ENCODE measurements at regions not wholly inside any gene's neighbourhood (a gene's known extent, or its start where the extent isn't known, plus 50 kb on each side); places are given as distances from the start of the nearest gene placed in this dataset.

DNA sequence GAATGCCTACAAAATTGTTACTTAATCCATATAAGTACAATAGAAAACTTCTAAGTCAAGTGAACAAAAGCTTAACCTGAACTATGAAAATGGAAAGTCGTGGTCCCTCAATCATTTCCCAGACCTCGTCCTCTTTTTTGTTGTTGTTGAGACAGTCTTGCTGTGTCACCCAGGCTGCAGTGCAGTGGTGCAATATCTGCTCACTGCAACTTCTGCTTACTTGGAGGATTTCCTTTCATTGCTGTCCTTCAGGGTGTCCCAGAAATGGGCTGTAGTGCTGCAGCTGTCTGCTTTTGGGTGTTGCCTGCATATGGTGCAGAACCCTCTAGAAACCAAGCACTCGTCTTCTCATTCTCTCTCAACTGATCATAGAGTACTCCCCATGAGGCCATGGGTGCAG is 75.0 kb upstream of the IL2 start:
- TF ChIP-seq, protein P1, sequence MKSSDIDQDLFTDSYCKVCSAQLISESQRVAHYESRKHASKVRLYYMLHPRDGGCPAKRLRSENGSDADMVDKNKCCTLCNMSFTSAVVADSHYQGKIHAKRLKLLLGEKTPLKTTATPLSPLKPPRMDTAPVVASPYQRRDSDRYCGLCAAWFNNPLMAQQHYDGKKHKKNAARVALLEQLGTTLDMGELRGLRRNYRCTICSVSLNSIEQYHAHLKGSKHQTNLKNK (CRISPR knock-in tag; IDR thresholded peaks at IDR 0.05) = no peak
- TF ChIP-seq SMAD4 (CRISPR knock-in tag; IDR thresholded peaks at IDR 0.05) = no peak
- no peak for TF ChIP-seq ZNF416 (CRISPR knock-in tag; IDR thresholded peaks at IDR 0.05)
- TF ChIP-seq SOX15 (CRISPR knock-in tag; IDR thresholded peaks at IDR 0.05) = no peak
- no peak for TF ChIP-seq NFYB (CRISPR knock-in tag; conservative IDR thresholded peaks at IDR 0.05; ENCODE audit: low read depth)
- TF ChIP-seq, protein P2, sequence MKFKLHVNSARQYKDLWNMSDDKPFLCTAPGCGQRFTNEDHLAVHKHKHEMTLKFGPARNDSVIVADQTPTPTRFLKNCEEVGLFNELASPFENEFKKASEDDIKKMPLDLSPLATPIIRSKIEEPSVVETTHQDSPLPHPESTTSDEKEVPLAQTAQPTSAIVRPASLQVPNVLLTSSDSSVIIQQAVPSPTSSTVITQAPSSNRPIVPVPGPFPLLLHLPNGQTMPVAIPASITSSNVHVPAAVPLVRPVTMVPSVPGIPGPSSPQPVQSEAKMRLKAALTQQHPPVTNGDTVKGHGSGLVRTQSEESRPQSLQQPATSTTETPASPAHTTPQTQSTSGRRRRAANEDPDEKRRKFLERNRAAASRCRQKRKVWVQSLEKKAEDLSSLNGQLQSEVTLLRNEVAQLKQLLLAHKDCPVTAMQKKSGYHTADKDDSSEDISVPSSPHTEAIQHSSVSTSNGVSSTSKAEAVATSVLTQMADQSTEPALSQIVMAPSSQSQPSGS (CRISPR knock-in tag; IDR thresholded peaks at IDR 0.05; ENCODE audit: borderline replicate concordance, low read depth) = no peak
- no peak for TF ChIP-seq RELA (CRISPR knock-in tag; IDR thresholded peaks at IDR 0.05; ENCODE audit: borderline replicate concordance)
- TF ChIP-seq JAZF1 (CRISPR knock-in tag; IDR thresholded peaks at IDR 0.05) = no peak
- TF ChIP-seq, protein P3, sequence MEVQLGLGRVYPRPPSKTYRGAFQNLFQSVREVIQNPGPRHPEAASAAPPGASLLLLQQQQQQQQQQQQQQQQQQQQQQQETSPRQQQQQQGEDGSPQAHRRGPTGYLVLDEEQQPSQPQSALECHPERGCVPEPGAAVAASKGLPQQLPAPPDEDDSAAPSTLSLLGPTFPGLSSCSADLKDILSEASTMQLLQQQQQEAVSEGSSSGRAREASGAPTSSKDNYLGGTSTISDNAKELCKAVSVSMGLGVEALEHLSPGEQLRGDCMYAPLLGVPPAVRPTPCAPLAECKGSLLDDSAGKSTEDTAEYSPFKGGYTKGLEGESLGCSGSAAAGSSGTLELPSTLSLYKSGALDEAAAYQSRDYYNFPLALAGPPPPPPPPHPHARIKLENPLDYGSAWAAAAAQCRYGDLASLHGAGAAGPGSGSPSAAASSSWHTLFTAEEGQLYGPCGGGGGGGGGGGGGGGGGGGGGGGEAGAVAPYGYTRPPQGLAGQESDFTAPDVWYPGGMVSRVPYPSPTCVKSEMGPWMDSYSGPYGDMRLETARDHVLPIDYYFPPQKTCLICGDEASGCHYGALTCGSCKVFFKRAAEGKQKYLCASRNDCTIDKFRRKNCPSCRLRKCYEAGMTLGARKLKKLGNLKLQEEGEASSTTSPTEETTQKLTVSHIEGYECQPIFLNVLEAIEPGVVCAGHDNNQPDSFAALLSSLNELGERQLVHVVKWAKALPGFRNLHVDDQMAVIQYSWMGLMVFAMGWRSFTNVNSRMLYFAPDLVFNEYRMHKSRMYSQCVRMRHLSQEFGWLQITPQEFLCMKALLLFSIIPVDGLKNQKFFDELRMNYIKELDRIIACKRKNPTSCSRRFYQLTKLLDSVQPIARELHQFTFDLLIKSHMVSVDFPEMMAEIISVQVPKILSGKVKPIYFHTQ (CRISPR knock-in tag; IDR thresholded peaks at IDR 0.05) = no peak
- no peak for TF ChIP-seq ZNF219 (CRISPR knock-in tag; IDR thresholded peaks at IDR 0.05; ENCODE audit: borderline replicate concordance)
- TF ChIP-seq GABPB1 (CRISPR knock-in tag; IDR thresholded peaks at IDR 0.05) = no peak
- no peak for TF ChIP-seq TP53 (CRISPR knock-in tag; IDR thresholded peaks at IDR 0.05)
- ATAC-seq (no peak), DNase-seq (ENCODE audit: low spot score) (no peak)
- H3K27ac Mint-ChIP-seq = no peak overlapping the region
- peaks cover 15% of the 10 kb centered on the region for H3K9me3 Mint-ChIP-seq
- POLR2A ChIA-PET = no interaction called here
- no peaks in the 10 kb centered on the region for H3K36me3 Mint-ChIP-seq
- H3K27me3 Mint-ChIP-seq (ENCODE audit: low read depth) = no peaks in the 10 kb centered on the region; the same call in 1 of the 2 replicates
- no peak overlapping the region for H3K4me3 Mint-ChIP-seq
- H3K4me1 Mint-ChIP-seq = no peaks in the 10 kb centered on the region
- CTCF ChIA-PET = no interaction called here

DNA sequence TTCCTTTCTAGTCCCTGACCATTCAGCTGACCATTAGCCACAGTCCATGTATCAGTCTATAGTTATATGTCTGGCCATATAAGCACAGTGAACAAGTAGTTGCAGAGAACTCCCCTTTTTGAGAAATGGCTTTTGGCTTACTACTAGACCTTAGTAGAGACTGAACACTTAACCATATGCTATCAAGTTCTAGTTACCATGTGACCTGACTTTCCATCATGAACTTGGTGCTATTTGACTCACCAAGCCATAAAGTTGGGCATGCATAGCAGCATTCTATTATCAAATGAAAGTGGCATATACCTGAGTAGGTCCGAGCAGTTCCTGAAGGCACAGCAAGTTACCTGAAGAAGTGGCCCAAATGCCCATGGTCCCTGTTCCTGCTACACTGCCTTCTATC is 74.5 kb upstream of the IL2 start:
- ChIA-PET POLR2A (no interaction called here), CTCF (no interaction called here)
- peaks cover 14% of the 10 kb centered on the region for H3K9me3 Mint-ChIP-seq
- no peak overlapping the region for H3K27ac Mint-ChIP-seq
- H3K4me3 Mint-ChIP-seq = no peak overlapping the region
- DNase-seq (ENCODE audit: low spot score) (no peak), ATAC-seq (no peak)
- H3K4me1 Mint-ChIP-seq = no peaks in the 10 kb centered on the region
- no peaks in the 10 kb centered on the region; the same call in 1 of the 2 replicates for H3K27me3 Mint-ChIP-seq (ENCODE audit: low read depth)
- no peaks in the 10 kb centered on the region for H3K36me3 Mint-ChIP-seq
- TF ChIP-seq, protein P4, sequence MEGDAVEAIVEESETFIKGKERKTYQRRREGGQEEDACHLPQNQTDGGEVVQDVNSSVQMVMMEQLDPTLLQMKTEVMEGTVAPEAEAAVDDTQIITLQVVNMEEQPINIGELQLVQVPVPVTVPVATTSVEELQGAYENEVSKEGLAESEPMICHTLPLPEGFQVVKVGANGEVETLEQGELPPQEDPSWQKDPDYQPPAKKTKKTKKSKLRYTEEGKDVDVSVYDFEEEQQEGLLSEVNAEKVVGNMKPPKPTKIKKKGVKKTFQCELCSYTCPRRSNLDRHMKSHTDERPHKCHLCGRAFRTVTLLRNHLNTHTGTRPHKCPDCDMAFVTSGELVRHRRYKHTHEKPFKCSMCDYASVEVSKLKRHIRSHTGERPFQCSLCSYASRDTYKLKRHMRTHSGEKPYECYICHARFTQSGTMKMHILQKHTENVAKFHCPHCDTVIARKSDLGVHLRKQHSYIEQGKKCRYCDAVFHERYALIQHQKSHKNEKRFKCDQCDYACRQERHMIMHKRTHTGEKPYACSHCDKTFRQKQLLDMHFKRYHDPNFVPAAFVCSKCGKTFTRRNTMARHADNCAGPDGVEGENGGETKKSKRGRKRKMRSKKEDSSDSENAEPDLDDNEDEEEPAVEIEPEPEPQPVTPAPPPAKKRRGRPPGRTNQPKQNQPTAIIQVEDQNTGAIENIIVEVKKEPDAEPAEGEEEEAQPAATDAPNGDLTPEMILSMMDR (IDR thresholded peaks at IDR 0.05) = no peak
- TF ChIP-seq, protein P5, sequence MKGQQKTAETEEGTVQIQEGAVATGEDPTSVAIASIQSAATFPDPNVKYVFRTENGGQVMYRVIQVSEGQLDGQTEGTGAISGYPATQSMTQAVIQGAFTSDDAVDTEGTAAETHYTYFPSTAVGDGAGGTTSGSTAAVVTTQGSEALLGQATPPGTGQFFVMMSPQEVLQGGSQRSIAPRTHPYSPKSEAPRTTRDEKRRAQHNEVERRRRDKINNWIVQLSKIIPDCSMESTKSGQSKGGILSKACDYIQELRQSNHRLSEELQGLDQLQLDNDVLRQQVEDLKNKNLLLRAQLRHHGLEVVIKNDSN (CRISPR knock-in tag; IDR thresholded peaks at IDR 0.05) = no peak
- TF ChIP-seq, protein P6, sequence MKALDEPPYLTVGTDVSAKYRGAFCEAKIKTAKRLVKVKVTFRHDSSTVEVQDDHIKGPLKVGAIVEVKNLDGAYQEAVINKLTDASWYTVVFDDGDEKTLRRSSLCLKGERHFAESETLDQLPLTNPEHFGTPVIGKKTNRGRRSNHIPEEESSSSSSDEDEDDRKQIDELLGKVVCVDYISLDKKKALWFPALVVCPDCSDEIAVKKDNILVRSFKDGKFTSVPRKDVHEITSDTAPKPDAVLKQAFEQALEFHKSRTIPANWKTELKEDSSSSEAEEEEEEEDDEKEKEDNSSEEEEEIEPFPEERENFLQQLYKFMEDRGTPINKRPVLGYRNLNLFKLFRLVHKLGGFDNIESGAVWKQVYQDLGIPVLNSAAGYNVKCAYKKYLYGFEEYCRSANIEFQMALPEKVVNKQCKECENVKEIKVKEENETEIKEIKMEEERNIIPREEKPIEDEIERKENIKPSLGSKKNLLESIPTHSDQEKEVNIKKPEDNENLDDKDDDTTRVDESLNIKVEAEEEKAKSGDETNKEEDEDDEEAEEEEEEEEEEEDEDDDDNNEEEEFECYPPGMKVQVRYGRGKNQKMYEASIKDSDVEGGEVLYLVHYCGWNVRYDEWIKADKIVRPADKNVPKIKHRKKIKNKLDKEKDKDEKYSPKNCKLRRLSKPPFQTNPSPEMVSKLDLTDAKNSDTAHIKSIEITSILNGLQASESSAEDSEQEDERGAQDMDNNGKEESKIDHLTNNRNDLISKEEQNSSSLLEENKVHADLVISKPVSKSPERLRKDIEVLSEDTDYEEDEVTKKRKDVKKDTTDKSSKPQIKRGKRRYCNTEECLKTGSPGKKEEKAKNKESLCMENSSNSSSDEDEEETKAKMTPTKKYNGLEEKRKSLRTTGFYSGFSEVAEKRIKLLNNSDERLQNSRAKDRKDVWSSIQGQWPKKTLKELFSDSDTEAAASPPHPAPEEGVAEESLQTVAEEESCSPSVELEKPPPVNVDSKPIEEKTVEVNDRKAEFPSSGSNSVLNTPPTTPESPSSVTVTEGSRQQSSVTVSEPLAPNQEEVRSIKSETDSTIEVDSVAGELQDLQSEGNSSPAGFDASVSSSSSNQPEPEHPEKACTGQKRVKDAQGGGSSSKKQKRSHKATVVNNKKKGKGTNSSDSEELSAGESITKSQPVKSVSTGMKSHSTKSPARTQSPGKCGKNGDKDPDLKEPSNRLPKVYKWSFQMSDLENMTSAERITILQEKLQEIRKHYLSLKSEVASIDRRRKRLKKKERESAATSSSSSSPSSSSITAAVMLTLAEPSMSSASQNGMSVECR (CRISPR knock-in tag; IDR thresholded peaks at IDR 0.05; ENCODE audit: borderline replicate concordance) = no peak
- TF ChIP-seq, protein P7, sequence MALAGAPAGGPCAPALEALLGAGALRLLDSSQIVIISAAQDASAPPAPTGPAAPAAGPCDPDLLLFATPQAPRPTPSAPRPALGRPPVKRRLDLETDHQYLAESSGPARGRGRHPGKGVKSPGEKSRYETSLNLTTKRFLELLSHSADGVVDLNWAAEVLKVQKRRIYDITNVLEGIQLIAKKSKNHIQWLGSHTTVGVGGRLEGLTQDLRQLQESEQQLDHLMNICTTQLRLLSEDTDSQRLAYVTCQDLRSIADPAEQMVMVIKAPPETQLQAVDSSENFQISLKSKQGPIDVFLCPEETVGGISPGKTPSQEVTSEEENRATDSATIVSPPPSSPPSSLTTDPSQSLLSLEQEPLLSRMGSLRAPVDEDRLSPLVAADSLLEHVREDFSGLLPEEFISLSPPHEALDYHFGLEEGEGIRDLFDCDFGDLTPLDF (CRISPR knock-in tag; IDR thresholded peaks at IDR 0.05) = no peak
- TF ChIP-seq, protein P1 (CRISPR knock-in tag; IDR thresholded peaks at IDR 0.05) = no peak
- TF ChIP-seq ZNF219 (CRISPR knock-in tag; IDR thresholded peaks at IDR 0.05; ENCODE audit: borderline replicate concordance) (no peak), NR1H2 (CRISPR knock-in tag; IDR thresholded peaks at IDR 0.05) (no peak), ZNF671 (CRISPR knock-in tag; IDR thresholded peaks at IDR 0.05) (no peak), CREB1 (CRISPR knock-in tag; IDR thresholded peaks at IDR 0.05) (no peak)
- TF ChIP-seq, protein P8, sequence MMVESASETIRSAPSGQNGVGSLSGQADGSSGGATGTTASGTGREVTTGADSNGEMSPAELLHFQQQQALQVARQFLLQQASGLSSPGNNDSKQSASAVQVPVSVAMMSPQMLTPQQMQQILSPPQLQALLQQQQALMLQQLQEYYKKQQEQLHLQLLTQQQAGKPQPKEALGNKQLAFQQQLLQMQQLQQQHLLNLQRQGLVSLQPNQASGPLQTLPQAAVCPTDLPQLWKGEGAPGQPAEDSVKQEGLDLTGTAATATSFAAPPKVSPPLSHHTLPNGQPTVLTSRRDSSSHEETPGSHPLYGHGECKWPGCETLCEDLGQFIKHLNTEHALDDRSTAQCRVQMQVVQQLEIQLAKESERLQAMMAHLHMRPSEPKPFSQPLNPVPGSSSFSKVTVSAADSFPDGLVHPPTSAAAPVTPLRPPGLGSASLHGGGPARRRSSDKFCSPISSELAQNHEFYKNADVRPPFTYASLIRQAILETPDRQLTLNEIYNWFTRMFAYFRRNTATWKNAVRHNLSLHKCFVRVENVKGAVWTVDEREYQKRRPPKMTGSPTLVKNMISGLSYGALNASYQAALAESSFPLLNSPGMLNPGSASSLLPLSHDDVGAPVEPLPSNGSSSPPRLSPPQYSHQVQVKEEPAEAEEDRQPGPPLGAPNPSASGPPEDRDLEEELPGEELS (CRISPR knock-in tag; IDR thresholded peaks at IDR 0.05) = no peak

Data from WTC11 (cell line).